Spleen (tissue), 7 donors: ENCODE measurements at regions not wholly inside any gene's neighbourhood (a gene's known extent, or its start where the extent isn't known, plus 50 kb on each side); places are given as distances from the start of the nearest gene placed in this dataset.

ENCODE experiments used
- CTCF ChIP-seq, 11 experiments: fragments of 200-600 bp in 7 of 11; fragments of 450-650 bp in 4 of 11; sonication (generic) in 4 of 11; IDR thresholded peaks in 8 of 11; conservative IDR thresholded peaks in 3 of 11; 1 replicate in 7 of 11; 2 replicates in 4 of 11; pipeline versions ENCODE4 v1.4.0 to v1.8.0; 2016 to 2021; ENCODE audit warnings: antibody characterized with exemption in 11 of 11, inconsistent platforms in 4 of 11, mild to moderate bottlenecking in 1 of 11
- POLR2A ChIP-seq, 3 donors: fragments of 450-650 bp; IDR thresholded peaks; one replicate each; pipeline ENCODE4 v1.5.1; 2017; ENCODE audit warnings: antibody characterized with exemption in 3 of 3, mild to moderate bottlenecking in 1 of 3
- POLR2AphosphoS5 ChIP-seq, 3 donors: sonication (generic); formaldehyde crosslinking; IDR thresholded peaks; one replicate each; pipeline ENCODE4 v1.5.1; 2017; ENCODE audit warnings: antibody characterized with exemption in 3 of 3
- donor health status: DM: no; HTN: no; CAD: no; lungs with moderate emphysema.
- donor health status: DM: no; HTN: no; CAD: no.
- donor health status: DM: no; HTN: no; CAD: no.

- no peak for TF ChIP-seq CTCF (IDR thresholded peaks at IDR 0.05 in 8 of 11, conservative IDR thresholded peaks at IDR 0.05 in 3 of 11)
- TF ChIP-seq POLR2A (IDR thresholded peaks at IDR 0.05) = no peak
- no peak for TF ChIP-seq POLR2AphosphoS5 (IDR thresholded peaks at IDR 0.05)
Measured at GRCh38 chr11:24233041-24233440, 263.8 kb upstream of the LUZP2 start.
